HEK293 (cell line): ENCODE measurements at regions not wholly inside any gene's neighbourhood (a gene's known extent, or its start where the extent isn't known, plus 50 kb on each side); places are given as distances from the start of the nearest gene placed in this dataset.
"Not testable (repeated sequence)": the region's sequence is repeated elsewhere in the genome, so short reads cannot be mapped to it uniquely, and the experiment has no call there.

Experiments
- CTCF ChIA-PET: fragments of 350-600 bp; formaldehyde crosslinking; extraction: SDS; loops from one replicate; lab custom pipeline; 2021; ENCODE audit warnings: antibody characterized with exemption; lab: Yijun Ruan, JAX
- POLR2A ChIA-PET: fragments of 300-600 bp; formaldehyde crosslinking; extraction: SDS; loops from one replicate; lab custom pipeline; 2020; ENCODE audit warnings: antibody characterized with exemption, inconsistent platforms; lab: Yijun Ruan, JAX
- H3K27ac ChIP-seq: fragments of 200-500 bp; sonication (Bioruptor generic); 2 replicates; pipeline ENCODE4 v1.5.1; 2014; ENCODE audit warnings: low read depth, low read length, control low read depth, inconsistent platforms; ENCODE audit errors: extremely low read depth
- H3K36me3 ChIP-seq, 2 experiments: fragments of 200-500 bp in 1 of 2; sonication (Bioruptor generic) in 1 of 2; 1 replicate in 1 of 2; 2 replicates in 1 of 2; pipeline ENCODE4 v1.5.1; 2014 to 2017; ENCODE audit warnings: inconsistent platforms in 2 of 2, low read length in 2 of 2; ENCODE audit not compliant: control insufficient read depth in 2 of 2, insufficient read depth in 1 of 2
- H3K4me1 ChIP-seq: fragments of 200-500 bp; sonication (Bioruptor generic); 2 replicates; pipeline ENCODE4 v1.5.1; 2014; ENCODE audit warnings: mild to moderate bottlenecking, low read length, inconsistent platforms; ENCODE audit not compliant: control insufficient read depth, insufficient read depth
- H3K4me3 ChIP-seq: 2 replicates; pipeline ENCODE4 v1.5.1; 2011; ENCODE audit warnings: low read depth, mild to moderate bottlenecking, control low read depth, low read length, moderate library complexity
- H3K9me3 ChIP-seq: fragments of 200-500 bp; sonication (Bioruptor generic); 2 replicates; pipeline ENCODE4 v1.5.1; 2014; ENCODE audit warnings: low read depth, low read length, inconsistent platforms; ENCODE audit not compliant: control insufficient read depth, insufficient read depth
- BCL11B ChIP-seq: fragments of 450-650 bp; formaldehyde crosslinking; IDR thresholded peaks from 2 replicates; pipeline ENCODE4 v1.5.1; 2016; ENCODE audit warnings: low read depth, missing biosample characterization, missing genetic modification characterization
- SCRT1 ChIP-seq: fragments of 450-650 bp; formaldehyde crosslinking; IDR thresholded peaks from 2 replicates; pipeline ENCODE4 v1.5.1; 2016; ENCODE audit warnings: missing biosample characterization, missing genetic modification characterization, borderline replicate concordance
- TCF7L2 ChIP-seq: IDR thresholded peaks from 2 replicates; pipeline ENCODE4 v1.6.1; 2011; ENCODE audit warnings: low read depth, mild to moderate bottlenecking, inconsistent platforms, low read length, moderate library complexity, borderline replicate concordance
- ZFHX2 ChIP-seq: fragments of 450-650 bp; formaldehyde crosslinking; conservative IDR thresholded peaks from 2 replicates; pipeline ENCODE4 v1.5.1; 2016; ENCODE audit warnings: missing biosample characterization, missing genetic modification characterization
- ZNF10 ChIP-seq: fragments of 450-650 bp; formaldehyde crosslinking; IDR thresholded peaks from 2 replicates; pipeline ENCODE4 v1.5.1; 2017; ENCODE audit warnings: missing biosample characterization, missing genetic modification characterization
- ZNF112 ChIP-seq: fragments of 450-650 bp; formaldehyde crosslinking; IDR thresholded peaks from 2 replicates; pipeline ENCODE4 v1.5.0; 2017; ENCODE audit warnings: missing biosample characterization, missing genetic modification characterization
- ZNF155 ChIP-seq: fragments of 450-650 bp; formaldehyde crosslinking; IDR thresholded peaks from 2 replicates; pipeline ENCODE4 v1.5.1; 2016; ENCODE audit warnings: missing biosample characterization, missing genetic modification characterization
- ZNF16 ChIP-seq: fragments of 450-650 bp; formaldehyde crosslinking; IDR thresholded peaks from 2 replicates; pipeline ENCODE4 v1.5.1; 2016; ENCODE audit warnings: low read depth, missing biosample characterization, missing genetic modification characterization
- ZNF248 ChIP-seq: fragments of 450-650 bp; formaldehyde crosslinking; IDR thresholded peaks from 2 replicates; pipeline ENCODE4 v1.5.1; 2017; ENCODE audit warnings: missing biosample characterization, missing genetic modification characterization
- ZNF266 ChIP-seq: fragments of 450-650 bp; formaldehyde crosslinking; IDR thresholded peaks from 2 replicates; pipeline ENCODE4 v1.5.1; 2016; ENCODE audit warnings: missing biosample characterization, missing genetic modification characterization, low read depth
- ZNF555 ChIP-seq: fragments of 450-650 bp; formaldehyde crosslinking; conservative IDR thresholded peaks from 2 replicates; pipeline ENCODE4 v1.5.1; 2017; ENCODE audit warnings: missing biosample characterization, mild to moderate bottlenecking, missing genetic modification characterization, inconsistent platforms
- ZNF600 ChIP-seq: fragments of 450-650 bp; formaldehyde crosslinking; IDR thresholded peaks from 2 replicates; pipeline ENCODE4 v1.5.1; 2016; ENCODE audit warnings: missing biosample characterization, missing genetic modification characterization
- ZNF660 ChIP-seq: fragments of 450-650 bp; IDR thresholded peaks from 2 replicates; pipeline ENCODE4 v1.5.1; 2018; ENCODE audit warnings: missing biosample characterization, mild to moderate bottlenecking, missing genetic modification characterization
- ZNF768 ChIP-seq: fragments of 450-650 bp; formaldehyde crosslinking; IDR thresholded peaks from 2 replicates; pipeline ENCODE4 v1.5.1; 2018; ENCODE audit warnings: missing biosample characterization, mild to moderate bottlenecking, missing genetic modification characterization
- ZNF777 ChIP-seq: fragments of 450-650 bp; formaldehyde crosslinking; IDR thresholded peaks from 2 replicates; pipeline ENCODE4 v1.5.1; 2017; ENCODE audit warnings: missing biosample characterization, missing genetic modification characterization, borderline replicate concordance
- ZNF792 ChIP-seq: fragments of 450-650 bp; formaldehyde crosslinking; IDR thresholded peaks from 2 replicates; pipeline ENCODE4 v1.5.1; 2016; ENCODE audit warnings: missing biosample characterization, missing genetic modification characterization
- ZNF843 ChIP-seq: fragments of 450-650 bp; formaldehyde crosslinking; IDR thresholded peaks from 2 replicates; pipeline ENCODE4 v1.5.1; 2016; ENCODE audit warnings: missing biosample characterization, missing genetic modification characterization
- ZXDB ChIP-seq: fragments of 450-650 bp; formaldehyde crosslinking; IDR thresholded peaks from 2 replicates; pipeline ENCODE4 v1.5.1; 2016; ENCODE audit warnings: missing biosample characterization, missing genetic modification characterization
- TF ChIP-seq, protein P1 (sequence below): fragments of 450-650 bp; formaldehyde crosslinking; IDR thresholded peaks from 2 replicates; pipeline ENCODE4 v1.5.1; 2016; ENCODE audit warnings: missing biosample characterization, missing genetic modification characterization
- TF ChIP-seq, protein P2 (sequence below): sonication (generic); formaldehyde crosslinking; IDR thresholded peaks from 2 replicates; pipeline ENCODE4 v1.8.1; 2022; ENCODE audit warnings: mild to moderate bottlenecking, moderate library complexity, missing genetic modification reagents

DNA sequence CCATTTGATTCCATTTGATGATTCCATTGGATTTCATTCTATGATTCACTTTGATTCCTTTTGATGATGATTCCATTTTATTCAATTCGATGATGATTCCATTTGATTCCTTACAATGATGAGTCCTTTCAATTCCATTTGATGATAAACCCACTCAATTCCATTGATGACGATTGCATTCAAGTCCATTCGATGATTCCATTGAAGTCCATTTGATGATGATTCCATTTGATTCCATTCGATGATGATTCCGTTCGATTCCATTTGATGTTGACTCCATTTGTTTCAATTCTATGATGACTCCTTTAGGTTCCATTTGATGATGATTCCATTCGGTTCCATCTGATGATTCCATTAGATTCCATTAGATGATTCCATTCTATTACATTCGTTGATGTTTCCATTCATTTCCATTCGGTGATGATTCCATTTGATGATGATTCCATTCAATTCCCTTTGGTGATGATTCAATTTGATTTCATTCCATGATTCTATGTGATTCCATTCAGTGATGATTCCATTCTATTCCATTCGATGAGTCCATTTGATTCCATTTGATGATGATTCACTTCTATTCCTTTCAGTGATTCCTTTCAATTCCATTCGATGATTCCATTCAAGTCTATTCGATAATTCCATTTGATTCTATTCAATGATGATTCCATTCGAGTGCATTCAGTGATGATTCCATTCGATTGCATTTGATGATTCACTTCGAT lies 1106.0 kb downstream of the RPIA start:
- ChIA-PET CTCF (no interaction called here), POLR2A (no interaction called here)
- Histone ChIP-seq H3K9me3 (no peaks in the 10 kb centered on the region; the same call in 1 of the 2 replicates), H3K27ac (no peak overlapping the region), H3K4me3 (no peak overlapping the region), H3K4me1 (no peaks in the 10 kb centered on the region), H3K36me3 (no peaks in the 10 kb centered on the region; a peak in 1 of 3 replicates)
- TF ChIP-seq SCRT1 (tag by site-specific recombination) (no peak), ZXDB (tag by site-specific recombination) (no peak), BCL11B (tag by site-specific recombination) (no peak), ZNF777 (tag by site-specific recombination) (no peak), ZFHX2 (no peak), ZNF155 (tag by site-specific recombination) (no peak), ZNF600 (tag by site-specific recombination) (no peak), ZNF792 (no peak), ZNF10 (no peak), ZNF768 (tag by site-specific recombination) (no peak), ZNF555 (tag by site-specific recombination) (no peak), ZNF660 (tag by site-specific recombination) (no peak), TCF7L2 (no peak), ZNF843 (no peak), ZNF16 (tag by site-specific recombination) (no peak), ZNF248 (tag by site-specific recombination) (no peak), ZNF266 (tag by site-specific recombination) (no peak), ZNF112 (tag by site-specific recombination) (no peak)
- TF ChIP-seq, protein P1, sequence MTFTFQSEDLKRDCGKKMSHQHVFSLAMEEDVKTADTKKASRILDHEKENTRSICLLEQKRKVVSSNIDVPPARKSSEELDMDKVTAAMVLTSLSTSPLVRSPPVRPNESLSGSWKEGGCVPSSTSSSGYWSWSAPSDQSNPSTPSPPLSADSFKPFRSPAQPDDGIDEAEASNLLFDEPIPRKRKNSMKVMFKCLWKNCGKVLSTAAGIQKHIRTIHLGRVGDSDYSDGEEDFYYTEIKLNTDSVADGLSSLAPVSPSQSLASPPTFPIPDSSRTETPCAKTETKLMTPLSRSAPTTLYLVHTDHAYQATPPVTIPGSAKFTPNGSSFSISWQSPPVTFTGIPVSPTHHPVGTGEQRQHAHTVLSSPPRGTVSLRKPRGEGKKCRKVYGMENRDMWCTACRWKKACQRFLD (tag by site-specific recombination), result no peak
- TF ChIP-seq, protein P2, sequence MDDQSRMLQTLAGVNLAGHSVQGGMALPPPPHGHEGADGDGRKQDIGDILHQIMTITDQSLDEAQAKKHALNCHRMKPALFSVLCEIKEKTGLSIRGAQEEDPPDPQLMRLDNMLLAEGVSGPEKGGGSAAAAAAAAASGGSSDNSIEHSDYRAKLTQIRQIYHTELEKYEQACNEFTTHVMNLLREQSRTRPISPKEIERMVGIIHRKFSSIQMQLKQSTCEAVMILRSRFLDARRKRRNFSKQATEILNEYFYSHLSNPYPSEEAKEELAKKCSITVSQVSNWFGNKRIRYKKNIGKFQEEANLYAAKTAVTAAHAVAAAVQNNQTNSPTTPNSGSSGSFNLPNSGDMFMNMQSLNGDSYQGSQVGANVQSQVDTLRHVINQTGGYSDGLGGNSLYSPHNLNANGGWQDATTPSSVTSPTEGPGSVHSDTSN (CRISPR knock-in tag), result no peak

DNA sequence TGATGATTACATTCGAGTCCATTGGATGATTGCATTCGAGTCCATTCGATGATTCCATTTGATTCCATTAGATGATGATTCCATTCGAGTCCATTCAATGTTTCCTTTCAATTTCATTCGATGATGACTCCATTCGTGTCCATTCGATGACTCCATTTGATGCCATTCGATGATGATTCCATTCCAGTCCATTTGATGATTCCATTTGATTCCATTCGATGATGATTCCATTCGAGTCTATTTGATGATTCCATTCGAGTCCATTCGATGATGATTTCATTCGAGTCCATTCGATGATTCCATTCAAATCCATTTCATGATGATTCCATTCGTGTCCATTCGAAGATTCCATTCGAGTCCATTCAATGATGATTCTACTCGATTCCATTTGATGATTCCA lies 1109.7 kb downstream of the RPIA start:
- H3K27ac ChIP-seq, POLR2A ChIA-PET, CTCF ChIA-PET, H3K36me3 ChIP-seq, H3K9me3 ChIP-seq, H3K4me1 ChIP-seq, H3K4me3 ChIP-seq: not testable (repeated sequence)

DNA sequence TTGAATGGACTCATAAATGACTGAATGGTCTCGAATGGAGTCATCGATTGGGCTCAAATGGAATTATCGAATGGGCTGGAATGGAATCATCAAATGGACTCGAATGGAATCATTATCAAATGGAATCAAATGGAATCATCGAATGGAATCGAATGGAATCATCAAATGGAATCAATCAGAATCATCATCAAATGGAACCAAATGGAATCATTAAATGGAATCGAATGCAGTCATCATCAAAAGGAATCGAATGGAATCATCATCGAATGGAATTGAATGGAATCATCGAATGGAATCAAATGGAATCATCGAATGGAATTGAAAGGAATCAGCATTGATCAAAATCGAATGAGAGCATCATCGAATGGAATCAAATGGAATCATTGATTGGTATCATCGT lies 1114.9 kb downstream of the RPIA start:
- CTCF ChIA-PET, H3K4me1 ChIP-seq, H3K9me3 ChIP-seq, H3K27ac ChIP-seq, H3K36me3 ChIP-seq, POLR2A ChIA-PET, H3K4me3 ChIP-seq: not testable (repeated sequence)
